ENCODE measurements at regions not wholly inside any gene's neighbourhood (a gene's known extent, or its start where the extent isn't known, plus 50 kb on each side); places are given as distances from the start of the nearest gene placed in this dataset.

DNA sequence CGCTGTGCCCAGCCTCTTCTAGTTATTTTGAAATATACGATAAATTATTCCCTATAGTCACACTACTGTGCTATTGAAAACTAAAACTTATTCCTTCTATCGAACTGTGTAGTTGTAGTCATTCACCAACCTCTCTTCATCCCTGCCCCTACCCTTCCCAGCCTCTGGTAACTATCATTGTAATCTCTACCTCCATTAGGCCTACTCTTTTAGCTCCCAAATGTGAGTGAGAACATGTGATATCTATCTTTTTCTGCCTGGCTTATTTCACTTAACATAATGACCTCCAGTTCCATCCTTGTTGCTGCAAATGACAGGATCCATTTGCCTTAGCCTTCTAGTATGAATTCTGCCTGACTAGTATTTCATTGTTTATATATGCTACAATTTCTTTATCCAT is 127.4 kb downstream of the PSAT1 start:
- TF ChIP-seq, protein P1, sequence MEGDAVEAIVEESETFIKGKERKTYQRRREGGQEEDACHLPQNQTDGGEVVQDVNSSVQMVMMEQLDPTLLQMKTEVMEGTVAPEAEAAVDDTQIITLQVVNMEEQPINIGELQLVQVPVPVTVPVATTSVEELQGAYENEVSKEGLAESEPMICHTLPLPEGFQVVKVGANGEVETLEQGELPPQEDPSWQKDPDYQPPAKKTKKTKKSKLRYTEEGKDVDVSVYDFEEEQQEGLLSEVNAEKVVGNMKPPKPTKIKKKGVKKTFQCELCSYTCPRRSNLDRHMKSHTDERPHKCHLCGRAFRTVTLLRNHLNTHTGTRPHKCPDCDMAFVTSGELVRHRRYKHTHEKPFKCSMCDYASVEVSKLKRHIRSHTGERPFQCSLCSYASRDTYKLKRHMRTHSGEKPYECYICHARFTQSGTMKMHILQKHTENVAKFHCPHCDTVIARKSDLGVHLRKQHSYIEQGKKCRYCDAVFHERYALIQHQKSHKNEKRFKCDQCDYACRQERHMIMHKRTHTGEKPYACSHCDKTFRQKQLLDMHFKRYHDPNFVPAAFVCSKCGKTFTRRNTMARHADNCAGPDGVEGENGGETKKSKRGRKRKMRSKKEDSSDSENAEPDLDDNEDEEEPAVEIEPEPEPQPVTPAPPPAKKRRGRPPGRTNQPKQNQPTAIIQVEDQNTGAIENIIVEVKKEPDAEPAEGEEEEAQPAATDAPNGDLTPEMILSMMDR (IDR thresholded peaks at IDR 0.05) = no peak
- no peak for TF ChIP-seq POLR2A (IDR thresholded peaks at IDR 0.05)

Data from thyroid gland (tissue), 4 donors.